AG10803 (cell line): ENCODE measurements at regions not wholly inside any gene's neighbourhood (a gene's known extent, or its start where the extent isn't known, plus 50 kb on each side); places are given as distances from the start of the nearest gene placed in this dataset.

Source experiments
- DNase-seq: peaks from one replicate; pipeline ENCODE4 v3.0.0; 2010; ENCODE audit warnings: low read depth
- H3K4me3 ChIP-seq: 2 replicates; pipeline ENCODE4 v1.5.1; 2011; ENCODE audit warnings: mild to moderate bottlenecking, low read length, control low read depth
- CTCF ChIP-seq: conservative IDR thresholded peaks from 2 replicates; pipeline ENCODE4 v1.5.1; 2011; ENCODE audit warnings: mild to moderate bottlenecking, low read length, control low read depth, inconsistent platforms

DNA sequence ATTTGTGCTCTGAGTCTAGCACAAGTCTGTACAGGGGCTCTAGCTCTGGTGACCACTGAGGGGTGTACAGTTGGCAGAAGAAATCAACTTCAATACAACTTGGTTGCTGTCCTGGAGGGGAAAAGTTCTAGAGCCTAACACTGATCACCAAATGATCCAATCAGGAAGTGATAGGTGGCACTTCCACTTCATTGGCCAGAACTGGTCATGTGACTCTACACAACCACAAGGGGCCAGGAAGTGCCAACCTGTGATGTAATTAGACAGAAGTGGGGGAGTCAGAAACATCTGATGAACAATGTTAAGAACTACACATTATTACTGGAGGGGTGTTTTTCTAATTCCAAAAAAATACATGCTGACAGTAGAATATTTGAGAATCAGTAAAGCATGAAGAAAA, 401.6 kb downstream of the VRK1 start:
- DNase-seq = no peak
- no peak overlapping the region for H3K4me3 ChIP-seq
- no peak for TF ChIP-seq CTCF

DNA sequence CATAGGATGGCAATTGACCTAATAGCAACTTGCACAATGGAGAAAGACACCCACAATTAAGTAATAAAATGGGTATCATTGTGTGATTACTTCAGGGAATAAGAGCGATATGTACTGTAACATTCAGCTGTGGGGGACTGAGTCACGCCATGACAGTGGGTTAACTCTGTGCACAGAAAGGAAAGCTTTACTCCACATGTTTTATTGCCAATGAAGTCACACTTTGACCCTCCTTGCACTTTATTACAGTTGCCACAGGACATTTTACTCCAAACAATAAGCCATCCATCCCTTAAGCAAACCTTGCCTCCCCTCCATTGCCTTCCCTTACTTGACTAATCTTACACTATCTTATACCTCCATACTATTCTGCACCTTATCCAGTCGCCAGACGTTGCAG, 403.1 kb downstream of the VRK1 start:
- H3K4me3 ChIP-seq = no peak overlapping the region
- no peak for DNase-seq
- no peak for TF ChIP-seq CTCF

- TF ChIP-seq CTCF = no peak
- no peak for DNase-seq
- H3K4me3 ChIP-seq = no peak overlapping the region
Measured at GRCh38 chr14:97206916-97207315, 409.7 kb downstream of the VRK1 start.

DNA sequence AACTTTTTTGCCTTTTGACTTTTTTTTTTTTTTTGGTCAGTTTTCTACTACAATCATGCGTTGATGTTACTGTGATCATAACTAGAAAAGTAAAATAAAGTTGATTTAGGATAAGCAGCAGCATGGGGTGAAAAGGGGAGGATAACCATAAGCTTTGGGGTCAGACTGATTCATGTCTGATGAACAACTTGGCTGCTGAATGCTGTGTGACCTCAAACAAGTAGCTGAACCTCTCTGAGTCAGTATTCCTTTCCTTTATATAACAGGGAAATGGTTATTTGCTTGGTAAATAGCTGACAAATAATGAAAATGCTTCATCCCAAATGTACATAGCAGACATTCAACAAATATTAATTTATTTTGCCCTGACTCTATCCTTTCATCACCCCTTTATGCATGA, 413.0 kb downstream of the VRK1 start:
- no peak overlapping the region for H3K4me3 ChIP-seq
- TF ChIP-seq CTCF = no peak
- DNase-seq = no peak

GRCh38 chr14:97212399-97212798, 415.2 kb downstream of the VRK1 start:
- no peak overlapping the region for H3K4me3 ChIP-seq
- DNase-seq = no peak
- no peak for TF ChIP-seq CTCF

DNA sequence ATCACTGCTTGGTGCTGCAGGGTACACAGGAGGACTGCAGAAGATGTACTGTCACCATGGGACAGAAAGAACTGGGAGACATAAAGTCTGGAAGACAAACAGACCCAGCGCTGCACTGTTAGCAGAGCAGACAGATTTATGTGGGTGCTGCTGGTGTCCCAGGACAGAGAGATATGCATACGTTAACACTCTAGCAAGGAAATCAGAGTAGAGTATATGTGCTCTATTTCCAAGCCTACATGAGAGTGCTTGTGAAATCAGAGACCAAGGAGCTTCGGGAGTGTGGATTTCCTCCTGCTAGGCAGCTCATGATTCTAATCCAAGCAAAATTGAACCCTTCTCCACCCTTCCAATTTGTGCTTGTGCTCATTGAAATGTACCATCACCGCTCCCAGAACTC, 416.5 kb downstream of the VRK1 start:
- no peak for DNase-seq
- TF ChIP-seq CTCF = no peak
- no peak overlapping the region for H3K4me3 ChIP-seq

- no peak for TF ChIP-seq CTCF
- no peak overlapping the region for H3K4me3 ChIP-seq
- DNase-seq = no peak
Measured at GRCh38 chr14:97215263-97215969, 418.2 kb downstream of the VRK1 start.
